ENCODE measurements at regions not wholly inside any gene's neighbourhood (a gene's known extent, or its start where the extent isn't known, plus 50 kb on each side); places are given as distances from the start of the nearest gene placed in this dataset.

GRCh38 chr6:137692308-137692707 is 174.8 kb upstream of the TNFAIP3 start:
- no peaks in the 10 kb centered on the region for H3K9me3 Mint-ChIP-seq
- H3K36me3 Mint-ChIP-seq: no peaks in the 10 kb centered on the region
- no peaks in the 10 kb centered on the region for H3K27me3 Mint-ChIP-seq
- TF ChIP-seq, protein P1, sequence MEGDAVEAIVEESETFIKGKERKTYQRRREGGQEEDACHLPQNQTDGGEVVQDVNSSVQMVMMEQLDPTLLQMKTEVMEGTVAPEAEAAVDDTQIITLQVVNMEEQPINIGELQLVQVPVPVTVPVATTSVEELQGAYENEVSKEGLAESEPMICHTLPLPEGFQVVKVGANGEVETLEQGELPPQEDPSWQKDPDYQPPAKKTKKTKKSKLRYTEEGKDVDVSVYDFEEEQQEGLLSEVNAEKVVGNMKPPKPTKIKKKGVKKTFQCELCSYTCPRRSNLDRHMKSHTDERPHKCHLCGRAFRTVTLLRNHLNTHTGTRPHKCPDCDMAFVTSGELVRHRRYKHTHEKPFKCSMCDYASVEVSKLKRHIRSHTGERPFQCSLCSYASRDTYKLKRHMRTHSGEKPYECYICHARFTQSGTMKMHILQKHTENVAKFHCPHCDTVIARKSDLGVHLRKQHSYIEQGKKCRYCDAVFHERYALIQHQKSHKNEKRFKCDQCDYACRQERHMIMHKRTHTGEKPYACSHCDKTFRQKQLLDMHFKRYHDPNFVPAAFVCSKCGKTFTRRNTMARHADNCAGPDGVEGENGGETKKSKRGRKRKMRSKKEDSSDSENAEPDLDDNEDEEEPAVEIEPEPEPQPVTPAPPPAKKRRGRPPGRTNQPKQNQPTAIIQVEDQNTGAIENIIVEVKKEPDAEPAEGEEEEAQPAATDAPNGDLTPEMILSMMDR (conservative IDR thresholded peaks at IDR 0.05): no peak
- no peak overlapping the region for H3K27ac Mint-ChIP-seq
- DNase-seq (ENCODE audit: extremely low spot score, unreplicated experiment): no peak
- peaks cover 10% of the 10 kb centered on the region for H3K4me1 Mint-ChIP-seq (ENCODE audit: unreplicated experiment)
- no peak overlapping the region for H3K4me3 Mint-ChIP-seq

DNA sequence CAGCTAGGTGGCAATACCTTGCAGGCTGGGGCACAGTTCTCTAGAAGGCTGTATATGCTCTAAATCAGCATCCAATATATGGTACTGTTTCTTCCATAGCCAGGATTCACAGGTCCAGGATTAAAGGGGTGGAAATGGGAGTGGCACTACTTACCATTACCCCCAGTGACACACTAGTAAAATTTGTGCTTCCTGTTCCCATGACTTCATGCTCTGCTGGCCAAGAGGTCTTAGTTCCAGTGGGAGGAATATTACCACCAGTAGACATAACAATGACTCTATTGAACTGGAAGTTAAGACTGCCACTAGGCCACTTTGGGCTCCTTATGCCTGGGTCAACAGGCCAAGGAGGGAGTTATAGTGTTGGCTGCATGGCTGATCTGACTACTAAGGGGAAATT is 174.3 kb upstream of the TNFAIP3 start:
- Mint-ChIP-seq H3K27ac (no peak overlapping the region), H3K36me3 (no peaks in the 10 kb centered on the region), H3K27me3 (no peaks in the 10 kb centered on the region), H3K4me1 (ENCODE audit: unreplicated experiment) (peaks cover 12% of the 10 kb centered on the region), H3K4me3 (no peak overlapping the region), H3K9me3 (no peaks in the 10 kb centered on the region)
- TF ChIP-seq, protein P1 (conservative IDR thresholded peaks at IDR 0.05): no peak
- no peak for DNase-seq (ENCODE audit: extremely low spot score, unreplicated experiment)

- Mint-ChIP-seq H3K4me1 (ENCODE audit: unreplicated experiment) (peaks cover 16% of the 10 kb centered on the region), H3K27ac (no peak overlapping the region), H3K9me3 (no peaks in the 10 kb centered on the region), H3K4me3 (no peak overlapping the region), H3K27me3 (no peaks in the 10 kb centered on the region), H3K36me3 (no peaks in the 10 kb centered on the region)
- TF ChIP-seq, protein P1 (conservative IDR thresholded peaks at IDR 0.05): no peak
- no peak for DNase-seq (ENCODE audit: extremely low spot score, unreplicated experiment)
Measured at GRCh38 chr6:137693711-137694110, 173.3 kb upstream of the TNFAIP3 start.

DNA sequence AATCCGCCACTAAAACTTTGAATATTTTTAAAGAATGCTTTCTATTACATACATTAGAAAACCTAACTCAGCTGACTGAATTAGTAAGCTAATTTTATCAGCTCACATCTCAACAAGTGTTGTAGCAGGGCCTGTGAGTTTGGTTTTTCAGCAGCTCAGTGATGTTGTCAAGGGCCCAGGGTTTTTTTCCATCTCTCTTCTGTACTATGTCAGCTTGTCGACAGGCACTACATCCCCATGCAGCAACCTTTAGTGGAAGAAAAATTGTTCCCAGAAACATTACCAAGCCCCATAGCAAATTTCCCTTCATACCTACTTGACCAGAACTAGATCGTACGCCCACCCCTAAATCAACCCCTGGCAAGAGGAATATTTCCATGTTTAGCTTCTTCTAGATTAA is 170.3 kb upstream of the TNFAIP3 start:
- Mint-ChIP-seq H3K4me1 (ENCODE audit: unreplicated experiment) (peaks cover 16% of the 10 kb centered on the region), H3K27me3 (no peaks in the 10 kb centered on the region), H3K36me3 (no peaks in the 10 kb centered on the region), H3K4me3 (no peak overlapping the region), H3K9me3 (no peaks in the 10 kb centered on the region), H3K27ac (peak overlapping the region; percentile 75)
- TF ChIP-seq, protein P1 (conservative IDR thresholded peaks at IDR 0.05): no peak
- no peak for DNase-seq (ENCODE audit: extremely low spot score, unreplicated experiment)

DNA sequence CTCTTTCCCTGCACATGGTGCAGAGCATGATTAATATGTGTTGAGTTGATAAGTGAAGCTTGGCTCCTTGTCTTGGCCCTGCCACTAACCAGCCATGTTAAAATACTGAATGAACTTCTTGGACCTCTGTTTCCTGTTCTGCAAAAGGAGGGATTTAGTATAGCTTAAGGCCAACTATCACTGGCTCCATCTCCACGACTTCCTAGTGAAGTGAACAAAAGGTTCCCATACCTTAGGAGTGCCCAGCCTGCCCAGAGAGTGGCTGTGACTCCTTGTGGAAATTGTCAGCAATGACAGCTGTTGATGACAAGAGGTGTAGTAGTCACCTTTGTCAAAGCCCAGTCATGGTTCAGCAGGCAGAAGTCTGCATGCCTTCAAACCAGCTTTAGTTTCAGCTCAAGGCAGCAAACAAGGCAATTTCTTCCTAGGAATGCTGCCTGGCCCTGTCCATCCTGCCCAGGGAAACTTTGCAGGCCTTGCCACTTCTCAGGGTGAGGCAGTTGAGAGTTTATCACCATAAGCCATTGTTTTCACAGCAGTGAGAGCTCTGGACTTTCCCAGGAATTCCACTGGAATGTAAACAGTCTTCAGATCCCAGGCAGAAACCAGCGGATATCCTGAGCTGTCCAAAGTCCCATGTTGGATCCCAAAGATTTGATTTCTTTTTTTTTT is 169.7 kb upstream of the TNFAIP3 start:
- Mint-ChIP-seq H3K27me3 (no peaks in the 10 kb centered on the region), H3K4me1 (ENCODE audit: unreplicated experiment) (peaks cover 16% of the 10 kb centered on the region), H3K36me3 (no peaks in the 10 kb centered on the region), H3K4me3 (no peak overlapping the region), H3K9me3 (no peaks in the 10 kb centered on the region), H3K27ac (peak overlapping the region; percentile 75)
- no peak for DNase-seq (ENCODE audit: extremely low spot score, unreplicated experiment)
- TF ChIP-seq, protein P1 (conservative IDR thresholded peaks at IDR 0.05): no peak

Measured in type B pancreatic cell (in vitro differentiated cells).